D341Med (cell line): ENCODE measurements at regions not wholly inside any gene's neighbourhood (a gene's known extent, or its start where the extent isn't known, plus 50 kb on each side); places are given as distances from the start of the nearest gene placed in this dataset.

Source experiments
- DNase-seq: peaks from one replicate; pipeline ENCODE4 v3.0.0; 2012; ENCODE audit warnings: low spot score

- no peak for DNase-seq
Observed at GRCh38 chr9:71589612-71590011, 178.7 kb downstream of the CEMIP2 start.

- no peak for DNase-seq
Observed at GRCh38 chr9:71587576-71588362, 180.5 kb downstream of the CEMIP2 start.

DNA sequence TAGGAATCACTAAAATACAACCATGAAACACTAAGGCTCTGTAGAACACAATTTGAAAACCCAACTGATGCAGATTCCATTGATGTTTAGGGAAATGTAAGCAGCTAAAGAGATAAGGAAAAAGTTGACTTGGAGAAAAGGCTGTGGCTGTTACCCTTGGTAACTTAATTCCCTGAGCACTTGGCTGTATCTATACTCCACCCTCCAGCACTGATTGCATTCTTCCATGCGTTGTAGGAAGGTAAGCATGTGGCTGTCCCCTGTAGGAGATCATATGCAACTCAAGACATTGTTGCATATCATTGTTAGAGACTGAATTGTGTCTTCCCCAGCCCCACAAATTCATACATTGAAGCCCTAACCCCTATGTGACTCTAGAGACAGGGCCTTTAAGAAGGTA lies 184.5 kb downstream of the CEMIP2 start:
- no peak for DNase-seq

DNA sequence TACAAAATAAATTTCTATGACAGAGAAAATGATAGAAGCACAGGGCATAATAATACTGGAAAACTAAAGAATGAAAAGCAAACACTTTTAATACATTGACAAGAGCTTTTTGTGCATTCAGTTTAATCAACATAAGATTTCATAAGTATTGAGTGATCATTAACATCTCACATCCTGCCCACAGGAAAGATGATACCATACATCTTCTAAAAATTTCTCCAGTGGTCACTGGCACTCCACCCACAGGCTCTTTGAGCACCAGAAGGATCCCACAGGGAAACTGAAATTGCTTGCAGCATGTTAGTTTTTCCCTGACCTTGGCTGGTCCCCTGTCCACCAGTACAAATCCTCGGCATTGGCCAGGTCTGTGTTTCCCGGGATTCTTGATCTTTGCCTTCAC lies 186.0 kb downstream of the CEMIP2 start:
- no peak for DNase-seq

DNA sequence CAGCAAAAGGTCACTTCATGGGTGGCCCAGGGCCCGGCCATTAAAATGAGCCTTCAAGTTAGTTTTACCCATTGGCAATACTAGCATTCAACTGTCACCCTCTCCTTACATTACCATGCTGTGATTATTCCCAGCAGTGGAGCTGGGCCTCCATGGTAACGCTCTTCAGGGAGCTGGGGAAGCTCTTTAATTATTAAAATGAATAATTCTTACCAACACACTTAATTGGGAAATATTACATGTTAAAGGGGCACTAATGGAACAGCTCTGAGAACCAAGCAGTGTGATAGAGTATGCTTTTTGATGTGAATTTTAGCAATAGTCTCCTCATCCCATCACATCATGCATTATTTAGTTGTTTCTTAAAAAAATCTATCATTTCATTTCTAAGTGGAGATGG lies 187.2 kb downstream of the CEMIP2 start:
- no peak for DNase-seq

DNA sequence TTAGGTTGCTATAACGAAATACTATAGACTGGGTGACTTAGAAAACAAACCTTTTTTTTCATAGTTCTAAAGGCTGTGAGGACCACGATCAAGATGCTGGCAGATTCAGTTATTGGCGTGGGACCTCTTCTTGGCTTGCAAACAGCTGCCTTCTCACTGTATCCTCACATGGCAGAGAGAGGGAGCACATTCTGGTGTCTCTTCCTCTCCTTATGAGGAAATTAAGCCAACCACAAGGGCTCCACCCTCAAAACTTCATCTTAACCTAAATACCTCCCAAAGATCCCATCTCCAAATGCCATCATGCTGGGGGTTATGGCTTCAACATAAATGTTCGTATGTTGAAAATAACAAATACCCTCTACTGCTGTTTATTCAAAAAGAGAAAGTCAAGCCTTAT lies 197.1 kb downstream of the CEMIP2 start:
- no peak for DNase-seq

GRCh38 chr9:71567890-71568289 lies 200.4 kb downstream of the CEMIP2 start:
- no peak for DNase-seq

- no peak for DNase-seq
Observed at GRCh38 chr9:71562140-71562539, 206.2 kb downstream of the CEMIP2 start.

GRCh38 chr9:71557310-71557709 lies 211.0 kb downstream of the CEMIP2 start:
- DNase-seq: no peak

DNA sequence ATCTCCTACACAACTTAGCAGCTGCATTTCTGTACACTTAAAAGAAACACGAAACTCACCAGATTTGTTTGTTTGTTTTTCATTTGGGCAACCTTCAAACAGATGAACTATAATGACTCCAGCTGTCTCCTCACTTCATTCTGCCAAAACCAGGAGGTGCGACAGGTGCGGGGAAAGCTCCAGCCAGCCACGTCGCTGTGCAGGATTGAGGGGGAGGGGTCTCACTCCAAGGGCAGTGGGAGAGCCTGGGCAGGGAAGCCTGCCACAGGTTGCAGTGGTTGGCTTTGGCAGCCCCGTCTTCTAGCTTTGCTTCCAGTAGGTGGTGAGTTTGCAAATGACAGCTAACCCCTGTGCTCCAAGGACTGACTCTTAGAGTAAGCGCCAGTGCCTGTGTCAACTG lies 215.8 kb downstream of the CEMIP2 start:
- DNase-seq: peak; percentile 21

DNA sequence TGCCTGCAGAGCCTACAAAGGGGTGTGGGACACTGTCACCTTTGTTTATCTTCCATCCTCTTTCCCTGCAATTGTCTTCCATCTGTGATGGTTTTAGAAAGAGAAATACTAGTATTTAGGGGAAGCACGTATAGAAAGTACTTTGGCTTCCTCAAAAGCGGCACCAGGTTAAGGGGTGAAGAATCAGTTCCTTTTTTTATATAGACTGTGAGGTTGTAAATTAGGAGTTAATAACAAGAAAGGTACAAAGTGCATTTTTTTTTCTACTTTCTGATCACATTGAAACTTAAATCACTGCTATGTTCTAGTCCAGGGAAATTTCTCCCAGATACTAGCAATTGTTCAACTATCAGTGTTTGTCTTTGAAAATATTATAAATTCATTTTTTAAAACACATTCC lies 219.3 kb downstream of the CEMIP2 start:
- DNase-seq: no peak

DNA sequence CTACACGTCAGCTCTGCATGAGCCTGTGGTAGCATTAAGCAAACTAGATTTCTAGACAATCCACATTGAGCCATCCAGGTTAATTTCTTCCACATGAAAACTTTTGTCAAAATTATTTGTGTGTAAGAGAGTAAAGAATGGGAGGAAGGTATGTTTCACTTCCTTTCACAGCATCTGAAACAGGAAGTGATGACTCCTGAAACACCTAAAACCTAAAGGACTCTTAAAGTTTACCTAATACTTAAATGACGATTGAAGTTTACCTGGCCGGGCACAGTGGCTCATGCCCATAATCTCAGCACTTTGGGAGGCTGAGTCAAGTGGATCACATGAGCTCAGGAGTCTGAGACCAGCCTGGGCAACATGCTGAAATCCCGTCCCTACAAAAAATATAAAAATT lies 223.8 kb downstream of the CEMIP2 start:
- DNase-seq: no peak

DNA sequence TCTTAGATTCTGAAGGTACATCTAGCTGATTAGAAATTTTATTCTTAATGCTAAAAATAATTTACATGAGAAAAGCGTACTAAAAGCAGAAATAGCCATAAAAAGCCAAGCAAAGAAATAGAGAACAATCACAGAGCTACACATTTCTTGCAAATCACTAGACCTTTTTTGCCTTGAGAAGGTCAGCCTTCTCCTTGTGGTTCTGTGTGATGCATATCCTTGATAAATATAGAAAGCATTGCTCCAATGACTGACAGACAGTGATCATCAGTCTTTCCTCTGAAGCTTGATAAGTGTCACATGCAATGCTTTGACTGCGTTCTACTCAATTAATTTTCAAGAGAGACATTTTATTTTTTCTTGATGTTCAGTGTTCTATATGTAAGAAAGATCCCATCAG lies 226.9 kb downstream of the CEMIP2 start:
- DNase-seq: no peak

DNA sequence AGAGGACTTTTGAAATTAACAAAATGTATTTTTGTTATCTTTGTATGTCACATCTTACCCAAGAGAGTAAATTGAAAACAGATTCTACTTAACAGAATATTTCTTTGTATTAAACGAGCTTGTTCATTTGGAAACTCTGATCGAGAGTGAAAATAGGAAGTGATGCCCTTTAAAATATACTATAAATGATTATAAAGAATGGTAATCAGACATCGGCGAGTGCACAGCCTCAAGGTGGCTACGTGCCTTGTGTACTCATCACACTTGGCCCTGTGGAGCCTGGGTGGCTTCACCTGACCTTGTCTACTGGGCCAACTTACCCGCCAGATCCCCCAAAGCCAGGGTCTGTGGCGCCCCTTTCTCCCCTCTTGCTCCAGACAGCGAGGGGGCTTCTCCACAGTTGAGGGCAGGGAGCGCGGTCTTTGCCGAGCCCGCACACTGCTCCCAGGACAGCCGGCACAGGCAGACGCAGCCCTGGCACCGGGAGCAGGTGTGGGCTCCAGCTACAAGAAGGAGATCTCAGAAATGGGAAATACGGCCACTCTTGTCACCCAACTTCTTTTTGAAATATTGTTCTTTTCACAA lies 243.2 kb downstream of the CEMIP2 start:
- no peak for DNase-seq

DNA sequence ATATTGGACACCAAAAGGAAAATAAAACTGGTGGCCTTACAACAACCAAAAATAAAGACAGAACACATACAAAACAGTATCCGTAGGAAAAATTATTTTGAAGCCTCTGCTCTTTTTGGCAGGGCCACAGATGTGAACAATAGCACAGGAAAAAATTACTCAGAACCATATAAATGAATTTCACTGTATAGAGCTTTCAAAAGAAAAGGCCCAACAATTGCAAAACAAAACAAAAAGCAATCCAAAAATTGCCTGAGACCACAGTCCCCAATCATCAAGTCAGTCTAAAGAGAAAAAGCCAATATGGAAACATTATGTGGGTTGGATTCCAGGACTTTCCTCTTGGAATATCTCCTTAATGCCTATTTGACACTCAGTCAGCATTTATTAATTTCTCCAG lies 243.8 kb downstream of the CEMIP2 start:
- DNase-seq: no peak

DNA sequence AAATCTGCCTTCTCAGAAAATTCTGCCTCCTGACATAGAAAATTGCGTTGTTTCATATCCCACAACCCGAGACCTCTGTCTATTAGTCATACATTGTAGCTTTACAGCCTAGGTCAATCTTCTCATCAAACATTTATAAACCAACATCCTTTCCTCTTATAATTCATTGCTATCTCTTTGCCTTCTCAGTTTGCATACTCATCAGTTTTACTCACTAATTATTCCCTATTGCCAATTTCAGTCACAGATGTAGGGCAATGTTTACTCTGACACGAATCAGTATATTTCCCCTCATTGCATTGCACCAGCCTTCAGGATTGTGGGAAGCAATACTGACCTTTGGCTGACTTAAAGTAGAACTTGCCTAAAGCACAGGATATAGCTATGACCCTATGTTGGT lies 247.2 kb downstream of the CEMIP2 start:
- DNase-seq: no peak

- DNase-seq: no peak
Observed at GRCh38 chr9:71519098-71519696, 249.1 kb downstream of the CEMIP2 start.

DNA sequence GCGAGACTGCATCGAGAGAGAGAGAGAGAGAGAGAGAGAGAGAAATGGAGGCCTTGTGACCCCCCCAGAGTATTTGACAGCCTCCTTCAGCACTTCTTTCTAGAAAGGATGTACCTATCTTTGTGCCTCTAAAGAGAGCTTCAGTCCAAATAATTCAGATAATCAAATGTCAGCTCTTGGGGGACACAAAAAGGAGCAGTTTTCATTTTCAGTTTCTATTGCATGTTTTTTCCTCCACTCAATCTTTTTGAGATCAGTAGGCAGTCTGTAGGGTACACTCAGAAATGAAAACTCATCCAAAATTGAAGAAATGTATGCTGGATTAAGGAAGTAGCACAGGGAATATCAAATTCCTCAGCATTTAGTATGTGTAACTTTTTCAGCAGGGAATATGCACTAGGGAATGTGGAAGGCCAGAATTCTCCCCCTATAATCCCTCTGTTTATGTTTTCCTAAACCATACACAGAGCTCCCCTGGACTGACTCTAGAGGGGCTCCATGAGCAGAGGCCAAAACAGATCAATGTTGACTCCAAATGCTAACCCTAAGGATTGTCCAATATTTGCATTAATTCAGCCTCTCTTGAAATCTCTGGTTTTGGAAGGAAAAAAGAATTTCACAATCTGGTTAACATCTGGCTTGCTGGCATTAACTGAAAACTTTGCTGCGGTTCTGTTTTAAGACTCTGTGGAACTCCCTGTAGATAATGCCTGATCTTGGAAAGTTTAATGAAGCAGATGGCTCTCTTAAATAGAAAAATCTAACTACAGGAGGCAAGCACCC lies 250.1 kb downstream of the CEMIP2 start:
- DNase-seq: no peak

DNA sequence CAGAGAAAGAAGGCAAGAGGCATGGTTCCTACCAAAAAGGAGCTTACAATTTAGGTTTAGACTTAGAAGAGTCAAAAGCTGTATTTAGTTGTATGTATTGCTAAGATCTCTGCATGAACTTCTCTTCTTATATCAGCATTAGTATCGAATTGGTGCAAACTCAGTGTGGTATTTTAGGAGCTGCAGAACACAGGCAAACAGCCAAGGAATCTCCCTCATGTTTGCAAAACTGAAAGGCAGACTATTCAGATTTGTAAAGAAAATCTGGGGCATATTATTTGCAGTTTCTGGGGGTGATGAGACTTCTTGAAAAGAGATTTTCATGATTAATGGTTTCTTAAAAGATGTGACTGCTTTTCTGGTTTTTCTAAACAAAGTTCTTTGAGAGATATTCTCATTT lies 252.7 kb downstream of the CEMIP2 start:
- no peak for DNase-seq

DNA sequence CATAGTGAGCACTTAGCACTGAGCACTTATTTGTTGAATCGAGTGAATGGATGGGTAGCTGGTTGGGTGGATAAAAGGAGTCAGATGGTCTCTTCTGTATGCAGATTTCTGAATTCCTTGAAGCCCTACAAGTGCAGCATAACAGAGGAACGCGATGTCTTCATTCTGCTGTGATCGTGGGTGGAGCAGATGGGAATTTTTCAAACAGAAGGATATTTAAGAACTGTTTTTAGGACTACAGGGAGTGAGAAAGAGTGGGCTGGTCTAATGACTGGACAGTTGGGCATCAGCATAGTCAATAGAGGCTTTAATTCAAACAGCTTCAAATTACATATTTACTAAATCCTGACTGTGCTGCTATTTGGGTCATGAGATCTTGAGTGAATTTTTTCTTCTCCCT lies 253.2 kb downstream of the CEMIP2 start:
- no peak for DNase-seq

- no peak for DNase-seq
Observed at GRCh38 chr9:71514344-71514975, 253.9 kb downstream of the CEMIP2 start.

GRCh38 chr9:71509054-71509453 lies 259.3 kb downstream of the CEMIP2 start:
- DNase-seq: no peak
